ENCODE measurements at regions not wholly inside any gene's neighbourhood (a gene's known extent, or its start where the extent isn't known, plus 50 kb on each side); places are given as distances from the start of the nearest gene placed in this dataset.

DNA sequence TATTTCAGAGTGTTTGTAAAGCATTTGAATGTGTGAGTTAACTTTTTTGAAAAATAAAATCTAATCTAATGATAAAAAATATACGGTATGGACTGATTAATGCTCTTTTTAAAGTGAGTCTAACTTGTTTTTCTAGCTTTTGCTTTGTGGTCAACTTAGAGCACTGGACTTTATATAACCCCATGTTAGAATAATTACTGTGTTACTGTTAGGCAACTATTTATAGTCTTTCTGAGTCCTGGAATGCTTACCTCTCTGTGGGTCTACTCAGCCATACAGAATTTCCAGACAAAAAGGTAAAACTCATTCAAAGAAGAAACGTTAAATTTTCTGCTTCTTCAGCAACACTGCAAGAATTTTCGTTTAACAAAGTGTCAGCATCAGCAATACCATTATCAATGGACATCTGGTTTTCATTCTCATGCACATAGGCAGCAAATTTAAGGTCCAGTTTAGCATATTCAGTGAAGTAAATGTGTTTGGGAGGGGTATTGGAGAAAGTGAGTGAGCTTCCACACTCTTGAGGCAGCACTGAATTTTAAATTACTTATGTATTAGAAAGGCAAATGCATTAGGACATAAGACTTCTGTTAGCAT lies 664.7 kb upstream of the NEGR1 start:
- in situ Hi-C loops (cut with MboI) = no loop called here
- H3K4me2 ChIP-seq (ENCODE audit: control insufficient read depth, insufficient read depth) = no peak overlapping the region
- no peak for DNase-seq (ENCODE audit: low read depth, low spot score)
- no peak for FAIRE-seq
- H3K27me3 ChIP-seq (replicated peaks in 1 of 2; ENCODE audit: control insufficient read depth in 2 of 2, insufficient read depth in 2 of 2, low read length in 1 of 2) = no peaks in the 10 kb centered on the region
- 0% methylated on average over 3 of the region's 3 CpGs for WGBS (ENCODE audit: insufficient coverage, insufficient replicate concordance, low lambda C conversion rate, missing lambda C conversion rate)
- H3K4me3 ChIP-seq = no peak overlapping the region
- no peaks in the 10 kb centered on the region for H3K4me1 ChIP-seq (ENCODE audit: control insufficient read depth, insufficient read depth, low read length)
- H3K79me2 ChIP-seq (ENCODE audit: control insufficient read depth, insufficient read depth, low read length) = no peaks in the 10 kb centered on the region
- SMC1A ChIA-PET (ENCODE audit: uncharacterized antibody, unreplicated experiment) = no interaction called here
- H2AFZ ChIP-seq (ENCODE audit: control insufficient read depth, low read depth, low read length) = no peak overlapping the region
- intact Hi-C loops (cut with micrococcal nuclease; ENCODE audit: unreplicated experiment) = no loop called here
- TF ChIP-seq, protein P1, sequence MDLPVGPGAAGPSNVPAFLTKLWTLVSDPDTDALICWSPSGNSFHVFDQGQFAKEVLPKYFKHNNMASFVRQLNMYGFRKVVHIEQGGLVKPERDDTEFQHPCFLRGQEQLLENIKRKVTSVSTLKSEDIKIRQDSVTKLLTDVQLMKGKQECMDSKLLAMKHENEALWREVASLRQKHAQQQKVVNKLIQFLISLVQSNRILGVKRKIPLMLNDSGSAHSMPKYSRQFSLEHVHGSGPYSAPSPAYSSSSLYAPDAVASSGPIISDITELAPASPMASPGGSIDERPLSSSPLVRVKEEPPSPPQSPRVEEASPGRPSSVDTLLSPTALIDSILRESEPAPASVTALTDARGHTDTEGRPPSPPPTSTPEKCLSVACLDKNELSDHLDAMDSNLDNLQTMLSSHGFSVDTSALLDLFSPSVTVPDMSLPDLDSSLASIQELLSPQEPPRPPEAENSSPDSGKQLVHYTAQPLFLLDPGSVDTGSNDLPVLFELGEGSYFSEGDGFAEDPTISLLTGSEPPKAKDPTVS (IDR thresholded peaks at IDR 0.05; ENCODE audit: low read depth, low read length) = no peak
- no peak for TF ChIP-seq SIN3A (IDR thresholded peaks at IDR 0.05; ENCODE audit: low read depth, low read length)
- H3K9me3 ChIP-seq (replicated peaks; ENCODE audit: control insufficient read depth, insufficient read depth, low read length) = no peaks in the 10 kb centered on the region
- CTCF ChIA-PET = no interaction called here
- H3K9ac ChIP-seq (ENCODE audit: control insufficient read depth, insufficient read depth, low read length) = no peak overlapping the region
- no peaks in the 10 kb centered on the region for H4K20me1 ChIP-seq (ENCODE audit: control insufficient read depth, insufficient read depth)
- POLR2A ChIA-PET = no interaction called here
- no peak for ATAC-seq
- no TSS peak for BruUV-seq (replicated peaks)
- no peaks in the 10 kb centered on the region for H3K36me3 ChIP-seq (ENCODE audit: control insufficient read depth in 2 of 2, insufficient read depth in 2 of 2, low read length in 1 of 2)
- RAD21 ChIA-PET (ENCODE audit: unreplicated experiment) = no interaction called here
- H3K27ac ChIP-seq (ENCODE audit: control insufficient read depth, insufficient read depth) = no peak overlapping the region

DNA sequence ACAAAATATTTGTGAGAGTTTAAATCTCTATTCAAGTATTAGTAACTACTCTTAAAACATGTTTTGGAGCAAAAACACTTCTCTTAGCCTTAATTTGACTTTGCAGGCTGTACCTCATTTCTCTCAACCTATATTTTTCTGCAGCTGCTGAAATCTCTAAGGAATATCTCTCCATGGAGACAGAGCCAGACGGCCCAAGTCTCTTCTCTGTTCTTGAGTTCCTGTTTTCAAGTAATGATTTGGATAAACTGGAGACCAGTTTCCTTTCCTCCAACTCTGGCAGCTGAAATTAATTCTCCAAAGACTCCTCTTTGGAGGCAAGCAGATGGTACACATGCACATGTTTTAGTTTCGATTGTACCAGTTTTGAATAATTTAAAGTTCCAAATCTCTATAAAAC lies 659.7 kb upstream of the NEGR1 start:
- H3K79me2 ChIP-seq (ENCODE audit: control insufficient read depth, insufficient read depth, low read length) = no peaks in the 10 kb centered on the region
- H3K4me3 ChIP-seq = no peak overlapping the region
- BruUV-seq (replicated peaks) = no TSS peak
- in situ Hi-C loops (cut with MboI) = no loop called here
- H3K9me3 ChIP-seq (replicated peaks; ENCODE audit: control insufficient read depth, insufficient read depth, low read length) = no peaks in the 10 kb centered on the region
- H3K27me3 ChIP-seq (replicated peaks in 1 of 2; ENCODE audit: control insufficient read depth in 2 of 2, insufficient read depth in 2 of 2, low read length in 1 of 2) = no peaks in the 10 kb centered on the region
- intact Hi-C loops (cut with micrococcal nuclease; ENCODE audit: unreplicated experiment) = no loop called here
- ChIA-PET POLR2A (no interaction called here), RAD21 (ENCODE audit: unreplicated experiment) (no interaction called here), SMC1A (ENCODE audit: uncharacterized antibody, unreplicated experiment) (no interaction called here), CTCF (no interaction called here)
- DNase-seq (ENCODE audit: low read depth, low spot score) = no peak
- no peak overlapping the region for H2AFZ ChIP-seq (ENCODE audit: control insufficient read depth, low read depth, low read length)
- no peak overlapping the region for H3K9ac ChIP-seq (ENCODE audit: control insufficient read depth, insufficient read depth, low read length)
- ATAC-seq = no peak
- H3K4me1 ChIP-seq (ENCODE audit: control insufficient read depth, insufficient read depth, low read length) = no peaks in the 10 kb centered on the region
- H4K20me1 ChIP-seq (ENCODE audit: control insufficient read depth, insufficient read depth) = no peaks in the 10 kb centered on the region
- no peak overlapping the region for H3K4me2 ChIP-seq (ENCODE audit: control insufficient read depth, insufficient read depth)
- WGBS (ENCODE audit: insufficient coverage, insufficient replicate concordance, low lambda C conversion rate, missing lambda C conversion rate) = 11% methylated on average over 2 of the region's 2 CpGs
- no peak overlapping the region for H3K27ac ChIP-seq (ENCODE audit: control insufficient read depth, insufficient read depth)
- H3K36me3 ChIP-seq (ENCODE audit: control insufficient read depth in 2 of 2, insufficient read depth in 2 of 2, low read length in 1 of 2) = no peaks in the 10 kb centered on the region
- FAIRE-seq = no peak
- TF ChIP-seq IKZF2 (IDR thresholded peaks at IDR 0.05) = no peak
- TF ChIP-seq, protein P2, sequence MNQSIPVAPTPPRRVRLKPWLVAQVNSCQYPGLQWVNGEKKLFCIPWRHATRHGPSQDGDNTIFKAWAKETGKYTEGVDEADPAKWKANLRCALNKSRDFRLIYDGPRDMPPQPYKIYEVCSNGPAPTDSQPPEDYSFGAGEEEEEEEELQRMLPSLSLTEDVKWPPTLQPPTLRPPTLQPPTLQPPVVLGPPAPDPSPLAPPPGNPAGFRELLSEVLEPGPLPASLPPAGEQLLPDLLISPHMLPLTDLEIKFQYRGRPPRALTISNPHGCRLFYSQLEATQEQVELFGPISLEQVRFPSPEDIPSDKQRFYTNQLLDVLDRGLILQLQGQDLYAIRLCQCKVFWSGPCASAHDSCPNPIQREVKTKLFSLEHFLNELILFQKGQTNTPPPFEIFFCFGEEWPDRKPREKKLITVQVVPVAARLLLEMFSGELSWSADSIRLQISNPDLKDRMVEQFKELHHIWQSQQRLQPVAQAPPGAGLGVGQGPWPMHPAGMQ (IDR thresholded peaks at IDR 0.05; ENCODE audit: borderline replicate concordance) = no peak
- TF ChIP-seq LARP7 (IDR thresholded peaks at IDR 0.05) = no peak
- TF ChIP-seq SIX5 (IDR thresholded peaks at IDR 0.05; ENCODE audit: low read depth, low read length, severe bottlenecking) = no peak
- no peak for TF ChIP-seq POLR2AphosphoS2 (IDR thresholded peaks at IDR 0.05; ENCODE audit: low read depth, low read length)
- no peak for TF ChIP-seq SPI1 (IDR thresholded peaks at IDR 0.05; ENCODE audit: borderline replicate concordance, insufficient read depth, low read depth, low read length)
- no peak for TF ChIP-seq BCL11A (IDR thresholded peaks at IDR 0.05; ENCODE audit: low read depth, low read length)
- TF ChIP-seq, protein P3, sequence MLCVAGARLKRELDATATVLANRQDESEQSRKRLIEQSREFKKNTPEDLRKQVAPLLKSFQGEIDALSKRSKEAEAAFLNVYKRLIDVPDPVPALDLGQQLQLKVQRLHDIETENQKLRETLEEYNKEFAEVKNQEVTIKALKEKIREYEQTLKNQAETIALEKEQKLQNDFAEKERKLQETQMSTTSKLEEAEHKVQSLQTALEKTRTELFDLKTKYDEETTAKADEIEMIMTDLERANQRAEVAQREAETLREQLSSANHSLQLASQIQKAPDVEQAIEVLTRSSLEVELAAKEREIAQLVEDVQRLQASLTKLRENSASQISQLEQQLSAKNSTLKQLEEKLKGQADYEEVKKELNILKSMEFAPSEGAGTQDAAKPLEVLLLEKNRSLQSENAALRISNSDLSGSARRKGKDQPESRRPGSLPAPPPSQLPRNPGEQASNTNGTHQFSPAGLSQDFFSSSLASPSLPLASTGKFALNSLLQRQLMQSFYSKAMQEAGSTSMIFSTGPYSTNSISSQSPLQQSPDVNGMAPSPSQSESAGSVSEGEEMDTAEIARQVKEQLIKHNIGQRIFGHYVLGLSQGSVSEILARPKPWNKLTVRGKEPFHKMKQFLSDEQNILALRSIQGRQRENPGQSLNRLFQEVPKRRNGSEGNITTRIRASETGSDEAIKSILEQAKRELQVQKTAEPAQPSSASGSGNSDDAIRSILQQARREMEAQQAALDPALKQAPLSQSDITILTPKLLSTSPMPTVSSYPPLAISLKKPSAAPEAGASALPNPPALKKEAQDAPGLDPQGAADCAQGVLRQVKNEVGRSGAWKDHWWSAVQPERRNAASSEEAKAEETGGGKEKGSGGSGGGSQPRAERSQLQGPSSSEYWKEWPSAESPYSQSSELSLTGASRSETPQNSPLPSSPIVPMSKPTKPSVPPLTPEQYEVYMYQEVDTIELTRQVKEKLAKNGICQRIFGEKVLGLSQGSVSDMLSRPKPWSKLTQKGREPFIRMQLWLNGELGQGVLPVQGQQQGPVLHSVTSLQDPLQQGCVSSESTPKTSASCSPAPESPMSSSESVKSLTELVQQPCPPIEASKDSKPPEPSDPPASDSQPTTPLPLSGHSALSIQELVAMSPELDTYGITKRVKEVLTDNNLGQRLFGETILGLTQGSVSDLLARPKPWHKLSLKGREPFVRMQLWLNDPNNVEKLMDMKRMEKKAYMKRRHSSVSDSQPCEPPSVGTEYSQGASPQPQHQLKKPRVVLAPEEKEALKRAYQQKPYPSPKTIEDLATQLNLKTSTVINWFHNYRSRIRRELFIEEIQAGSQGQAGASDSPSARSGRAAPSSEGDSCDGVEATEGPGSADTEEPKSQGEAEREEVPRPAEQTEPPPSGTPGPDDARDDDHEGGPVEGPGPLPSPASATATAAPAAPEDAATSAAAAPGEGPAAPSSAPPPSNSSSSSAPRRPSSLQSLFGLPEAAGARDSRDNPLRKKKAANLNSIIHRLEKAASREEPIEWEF (IDR thresholded peaks at IDR 0.05; ENCODE audit: insufficient replicate concordance, low read depth, low read length) = no peak
